ENCODE measurements at regions not wholly inside any gene's neighbourhood (a gene's known extent, or its start where the extent isn't known, plus 50 kb on each side); places are given as distances from the start of the nearest gene placed in this dataset.
A peak's percentile ranks its signal among the peaks of the same experiment; 100 is the strongest.

GRCh38 chr9:119509291-119509905 is 140.2 kb upstream of the BRINP1 start:
- no peak for DNase-seq (ENCODE audit: low spot score)

- DNase-seq (ENCODE audit: low spot score): no peak
Observed at GRCh38 chr9:119501374-119501773, 132.1 kb upstream of the BRINP1 start.

DNA sequence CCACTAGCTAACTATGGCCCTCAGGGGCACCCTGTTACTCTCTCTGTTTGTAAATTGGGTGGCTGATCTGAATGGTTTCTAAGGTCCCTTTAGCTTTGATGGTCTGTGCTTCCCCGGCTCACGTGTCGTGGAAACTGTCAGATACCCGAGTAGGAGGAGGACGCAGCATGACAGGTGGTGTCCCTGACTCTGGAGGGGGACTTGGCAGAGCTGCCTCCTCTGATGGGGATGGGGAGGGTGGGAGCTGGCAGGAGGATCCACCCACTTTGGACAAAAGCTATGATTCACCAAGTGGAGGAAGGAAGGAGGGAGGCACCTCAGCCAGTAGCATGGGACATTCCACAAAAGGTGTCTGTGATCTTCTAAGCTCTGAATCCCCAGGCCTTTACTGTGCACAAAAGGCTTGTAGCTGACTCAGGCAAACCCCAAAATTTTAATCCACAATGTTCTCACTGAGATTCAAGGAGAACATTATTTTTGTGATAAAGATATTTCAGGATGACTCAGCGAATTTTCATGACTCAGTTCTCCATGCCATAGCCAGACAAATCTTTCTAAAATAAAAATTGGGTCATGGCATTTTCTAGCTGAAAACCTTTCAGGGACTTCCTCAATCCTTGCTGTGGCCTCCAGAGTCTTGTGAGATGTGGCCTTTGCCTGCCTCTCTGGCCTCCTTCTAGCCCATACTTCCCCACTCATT is 131.0 kb upstream of the BRINP1 start:
- DNase-seq (ENCODE audit: low spot score): no peak

- no peak for DNase-seq (ENCODE audit: low spot score)
Observed at GRCh38 chr9:119487118-119487827, 118.0 kb upstream of the BRINP1 start.

DNA sequence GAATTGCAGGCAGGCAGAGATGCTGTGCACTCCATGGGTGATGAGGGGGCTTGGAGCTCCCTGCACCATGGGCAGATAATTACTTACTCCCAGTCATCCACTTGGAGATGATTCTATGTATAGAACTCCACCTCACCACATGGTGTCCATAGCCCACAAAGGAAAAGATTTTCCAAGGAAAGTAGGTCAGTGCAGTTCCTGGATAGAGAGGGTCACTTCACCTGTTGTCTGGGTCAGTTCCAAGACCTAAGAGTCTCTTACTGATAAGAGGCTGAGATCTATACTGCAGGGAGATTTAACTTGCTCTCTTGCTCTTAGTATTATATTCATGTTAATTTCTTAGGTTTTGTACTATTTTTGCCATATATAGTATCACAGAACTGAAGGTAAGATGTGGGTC is 113.9 kb upstream of the BRINP1 start:
- DNase-seq (ENCODE audit: low spot score): no peak

- no peak for DNase-seq (ENCODE audit: low spot score)
Observed at GRCh38 chr9:119477197-119477596, 108.0 kb upstream of the BRINP1 start.

DNA sequence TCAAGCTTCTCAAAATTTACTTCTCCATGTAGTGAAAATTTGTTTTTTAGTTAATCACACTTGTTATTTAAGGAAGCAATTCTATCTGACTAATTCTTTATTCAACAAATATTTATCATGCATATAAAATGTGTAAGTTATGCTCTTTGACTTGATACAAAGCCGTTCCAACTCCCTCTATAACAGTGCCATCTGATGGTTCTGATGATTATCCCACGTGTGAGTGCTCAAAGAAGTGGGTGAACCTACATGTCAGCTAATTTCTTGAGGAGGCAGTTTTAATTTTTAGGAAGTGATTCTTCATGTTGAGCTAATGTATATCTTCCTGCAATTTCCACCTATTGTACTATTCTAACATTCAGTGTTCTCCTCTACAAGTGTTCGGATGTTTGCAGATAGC is 88.8 kb upstream of the BRINP1 start:
- no peak for DNase-seq (ENCODE audit: low spot score)

DNA sequence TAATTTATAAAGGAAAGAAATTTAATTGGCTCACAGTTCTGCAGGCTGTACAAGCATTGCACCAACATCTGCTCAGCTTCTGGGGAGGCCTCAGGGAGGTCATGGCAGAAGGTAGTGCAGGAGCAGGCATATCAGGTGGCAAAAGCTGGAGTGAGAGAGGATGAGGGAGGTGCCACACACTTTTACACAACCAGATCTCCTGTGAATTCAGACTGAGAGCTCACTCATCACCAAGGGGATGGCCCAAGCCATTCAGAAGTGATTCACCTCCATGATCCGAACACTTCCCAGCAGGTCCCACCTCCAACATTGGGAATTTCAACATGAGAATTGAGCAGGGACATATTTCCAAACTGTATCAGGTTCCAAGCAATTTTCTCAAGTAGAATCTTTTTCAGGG is 84.7 kb upstream of the BRINP1 start:
- DNase-seq (ENCODE audit: low spot score): no peak

- peak; percentile 56 for DNase-seq (ENCODE audit: low spot score)
Observed at GRCh38 chr9:119453490-119453911, 84.3 kb upstream of the BRINP1 start.

GRCh38 chr9:119451426-119451825 is 82.2 kb upstream of the BRINP1 start:
- DNase-seq (ENCODE audit: low spot score): no peak

DNA sequence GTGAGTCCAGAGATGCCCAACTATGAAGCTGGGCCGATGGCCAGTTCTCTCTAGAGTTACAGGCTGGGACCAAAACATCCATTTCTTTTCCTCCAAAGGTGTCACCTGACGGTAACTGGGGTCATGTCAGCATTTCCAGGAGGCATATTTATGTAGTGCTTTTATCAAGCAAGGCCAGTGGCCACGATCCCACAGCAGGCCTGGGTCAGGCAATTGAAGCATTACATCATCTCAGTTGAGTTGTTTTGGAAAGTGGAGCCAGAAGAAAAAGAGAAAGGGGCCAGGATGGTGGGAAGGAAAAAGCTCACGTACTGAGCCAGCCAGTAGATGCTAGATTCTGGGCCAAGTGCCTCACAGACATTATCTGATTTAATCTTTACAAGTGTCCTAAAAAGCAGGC is 73.9 kb upstream of the BRINP1 start:
- DNase-seq (ENCODE audit: low spot score): no peak

GRCh38 chr9:119441832-119442231 is 72.6 kb upstream of the BRINP1 start:
- DNase-seq (ENCODE audit: low spot score): no peak

DNA sequence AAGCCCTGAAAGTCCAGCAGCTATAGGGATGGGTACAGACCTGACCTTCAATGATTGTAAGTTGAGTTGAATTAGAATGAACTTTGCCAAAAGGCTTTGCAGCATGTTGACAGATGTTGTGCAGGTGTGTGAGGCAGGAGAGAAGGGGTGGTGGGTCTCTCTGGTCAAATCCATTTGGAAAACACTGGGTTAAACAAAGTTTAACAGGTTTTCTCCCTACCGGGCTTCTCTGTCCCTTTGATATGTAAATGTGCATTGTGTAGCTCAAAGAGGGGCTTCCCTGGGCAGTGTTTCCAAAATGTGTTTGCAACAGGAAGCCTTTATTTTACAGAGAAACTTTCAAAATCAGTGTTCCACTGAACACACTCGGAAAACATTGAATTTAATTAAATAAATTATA is 72.1 kb upstream of the BRINP1 start:
- DNase-seq (ENCODE audit: low spot score): no peak

DNA sequence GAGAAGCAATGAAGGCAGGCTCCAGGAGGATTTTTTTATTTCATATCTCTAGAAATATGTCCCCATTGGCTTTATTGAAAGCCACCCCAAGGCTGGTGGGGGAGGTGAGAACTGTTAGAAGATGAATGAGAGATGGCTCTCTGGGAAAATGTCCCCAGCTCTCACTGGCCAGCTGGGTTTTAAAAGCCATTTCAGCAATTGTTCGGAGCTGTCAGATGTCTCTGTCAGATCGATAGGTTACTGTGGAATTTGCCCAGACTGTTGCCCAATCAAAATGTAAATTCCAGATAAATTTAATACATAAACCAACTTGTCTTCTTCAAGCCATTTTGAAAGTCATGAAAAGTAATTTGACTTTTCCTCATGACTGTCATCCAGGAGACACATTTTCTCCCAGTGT is 67.0 kb upstream of the BRINP1 start:
- no peak for DNase-seq (ENCODE audit: low spot score)

- DNase-seq (ENCODE audit: low spot score): no peak
Observed at GRCh38 chr9:119435076-119435475, 65.8 kb upstream of the BRINP1 start.

DNA sequence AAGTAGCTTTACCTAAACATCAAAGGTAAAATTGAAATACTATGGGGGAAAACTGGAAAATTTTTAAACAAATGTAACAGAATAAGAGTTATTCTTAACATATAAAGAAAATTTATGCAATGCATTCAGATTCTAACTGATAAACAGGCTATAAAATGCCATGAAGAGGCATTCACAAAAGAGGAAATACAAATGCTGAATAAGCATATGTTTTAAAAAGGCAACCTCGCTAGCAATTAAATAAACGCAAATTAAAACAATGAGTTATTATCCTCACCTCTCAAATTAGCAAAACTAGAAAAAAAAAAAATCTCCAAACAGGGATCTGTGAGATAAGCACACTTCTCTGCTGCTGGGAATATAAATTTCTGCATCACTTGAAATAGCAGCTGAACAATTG is 63.2 kb upstream of the BRINP1 start:
- no peak for DNase-seq (ENCODE audit: low spot score)

- no peak for DNase-seq (ENCODE audit: low spot score)
Observed at GRCh38 chr9:119429302-119429701, 60.1 kb upstream of the BRINP1 start.

DNA sequence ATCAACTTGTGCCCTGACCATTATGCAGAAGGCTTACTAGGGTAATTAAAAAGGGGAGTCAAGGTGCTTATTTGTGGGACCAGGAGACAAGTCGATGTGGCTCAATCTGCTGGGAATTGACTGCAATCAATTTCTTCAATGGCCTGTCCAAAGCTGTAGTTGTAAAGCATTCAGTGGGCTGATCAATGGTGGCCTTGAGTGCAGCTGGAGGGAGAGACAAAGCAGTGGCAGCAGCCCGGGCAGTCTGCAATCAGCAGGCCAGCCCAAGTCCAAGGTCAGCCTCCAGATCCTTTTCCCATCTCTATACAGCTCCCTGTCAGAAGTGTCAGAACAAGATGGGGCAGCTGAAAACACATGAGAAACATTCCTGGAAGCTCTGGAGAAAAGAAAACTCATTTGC is 51.0 kb upstream of the BRINP1 start:
- no peak for DNase-seq (ENCODE audit: low spot score)
